ENCODE measurements at regions not wholly inside any gene's neighbourhood (a gene's known extent, or its start where the extent isn't known, plus 50 kb on each side); places are given as distances from the start of the nearest gene placed in this dataset.

- H2AFZ ChIP-seq (replicated peaks) = no peak overlapping the region
Measured at GRCh38 chr11:121793916-121794315, 322.1 kb downstream of the BLID start.

GRCh38 chr11:121793291-121793690 is 322.7 kb downstream of the BLID start:
- no peak overlapping the region for H3K4me2 ChIP-seq
- H3K27ac Mint-ChIP-seq = no peak overlapping the region
- no peak overlapping the region for H3K27ac ChIP-seq
- no peaks in the 10 kb centered on the region for H4K20me1 ChIP-seq (ENCODE audit: low read depth)
- H3K27me3 Mint-ChIP-seq (ENCODE audit: insufficient read depth, low read depth) = no peaks in the 10 kb centered on the region
- no peaks in the 10 kb centered on the region for H3K4me1 ChIP-seq
- no peaks in the 10 kb centered on the region for H3K36me3 Mint-ChIP-seq
- H3F3A ChIP-seq (ENCODE audit: low read depth) = no peaks in the 10 kb centered on the region
- H3K4me3 Mint-ChIP-seq = no peak overlapping the region
- no peak for TF ChIP-seq EZH2 (IDR thresholded peaks at IDR 0.05)
- no peak for DNase-seq (ENCODE audit: low spot score)
- peaks cover 9% of the 10 kb centered on the region for H3K9me3 Mint-ChIP-seq
- H3K79me2 ChIP-seq (ENCODE audit: low read depth) = no peaks in the 10 kb centered on the region
- no peak overlapping the region for H2AFZ ChIP-seq (replicated peaks)
- H3K4me1 Mint-ChIP-seq = peaks cover 3% of the 10 kb centered on the region
- no peaks in the 10 kb centered on the region for H3K27me3 ChIP-seq
- no peaks in the 10 kb centered on the region for H3K36me3 ChIP-seq
- no peaks in the 10 kb centered on the region for H3K9me3 ChIP-seq (ENCODE audit: low read depth)
- no peak overlapping the region for H3K9ac ChIP-seq
- H3K4me3 ChIP-seq = no peak overlapping the region

More at GRCh38 chr11:121793916-121794315, 322.1 kb downstream of the BLID start:
- H3F3A ChIP-seq (ENCODE audit: low read depth) = no peaks in the 10 kb centered on the region
- H3K4me2 ChIP-seq = no peak overlapping the region
- H3K4me3 ChIP-seq = no peak overlapping the region
- H3K27me3 Mint-ChIP-seq (ENCODE audit: insufficient read depth, low read depth) = no peaks in the 10 kb centered on the region
- no peaks in the 10 kb centered on the region for H3K4me1 ChIP-seq
- H3K4me1 Mint-ChIP-seq = peaks cover 3% of the 10 kb centered on the region
- H3K36me3 ChIP-seq = no peaks in the 10 kb centered on the region
- no peak overlapping the region for H3K4me3 Mint-ChIP-seq
- H3K36me3 Mint-ChIP-seq = no peaks in the 10 kb centered on the region
- TF ChIP-seq EZH2phosphoT487 (IDR thresholded peaks at IDR 0.05) (no peak), EZH2 (IDR thresholded peaks at IDR 0.05) (no peak), CTCF (IDR thresholded peaks at IDR 0.05) (no peak)
- H3K79me2 ChIP-seq (ENCODE audit: low read depth) = no peaks in the 10 kb centered on the region
- peaks cover 12% of the 10 kb centered on the region for H3K9me3 Mint-ChIP-seq
- no peak overlapping the region for H3K9ac ChIP-seq
- no peak overlapping the region for H3K27ac Mint-ChIP-seq
- DNase-seq (ENCODE audit: low spot score) = no peak
- H3K27ac ChIP-seq = no peak overlapping the region
- H3K9me3 ChIP-seq (ENCODE audit: low read depth) = no peaks in the 10 kb centered on the region
- H3K27me3 ChIP-seq = no peaks in the 10 kb centered on the region
- H4K20me1 ChIP-seq (ENCODE audit: low read depth) = no peaks in the 10 kb centered on the region

GRCh38 chr11:121792185-121792584 is 323.8 kb downstream of the BLID start:
- H3K9ac ChIP-seq = no peak overlapping the region
- TF ChIP-seq EZH2phosphoT487 (IDR thresholded peaks at IDR 0.05) = no peak
- TF ChIP-seq EZH2 (IDR thresholded peaks at IDR 0.05) = no peak
- TF ChIP-seq CTCF (IDR thresholded peaks at IDR 0.05) = no peak

GRCh38 chr11:121790430-121790829 is 325.6 kb downstream of the BLID start:
- no peaks in the 10 kb centered on the region for H3K4me1 ChIP-seq
- Mint-ChIP-seq H3K36me3 (no peaks in the 10 kb centered on the region), H3K4me1 (peaks cover 3% of the 10 kb centered on the region), H3K27ac (no peak overlapping the region), H3K27me3 (ENCODE audit: insufficient read depth, low read depth) (peaks cover 4% of the 10 kb centered on the region), H3K4me3 (no peak overlapping the region), H3K9me3 (peaks cover 19% of the 10 kb centered on the region)
- H3K79me2 ChIP-seq (ENCODE audit: low read depth) = no peaks in the 10 kb centered on the region
- no peak overlapping the region for H3K4me3 ChIP-seq
- no peaks in the 10 kb centered on the region for H3K27me3 ChIP-seq
- H3F3A ChIP-seq (ENCODE audit: low read depth) = no peaks in the 10 kb centered on the region
- no peak overlapping the region for H3K9ac ChIP-seq
- no peaks in the 10 kb centered on the region for H3K9me3 ChIP-seq (ENCODE audit: low read depth)
- H2AFZ ChIP-seq (replicated peaks) = no peak overlapping the region
- H4K20me1 ChIP-seq (ENCODE audit: low read depth) = no peaks in the 10 kb centered on the region
- H3K27ac ChIP-seq = no peak overlapping the region
- DNase-seq (ENCODE audit: low spot score) = no peak
- no peaks in the 10 kb centered on the region for H3K36me3 ChIP-seq
- TF ChIP-seq EZH2phosphoT487 (IDR thresholded peaks at IDR 0.05) = no peak
- TF ChIP-seq EZH2 (IDR thresholded peaks at IDR 0.05) = no peak
- TF ChIP-seq CTCF (IDR thresholded peaks at IDR 0.05) = no peak
- H3K4me2 ChIP-seq = no peak overlapping the region

More at GRCh38 chr11:121792185-121792584, 323.8 kb downstream of the BLID start:
- no peak overlapping the region for H3K4me3 ChIP-seq
- H3F3A ChIP-seq (ENCODE audit: low read depth) = no peaks in the 10 kb centered on the region
- no peaks in the 10 kb centered on the region for H3K4me1 ChIP-seq
- H3K4me2 ChIP-seq = no peak overlapping the region
- no peaks in the 10 kb centered on the region for H3K79me2 ChIP-seq (ENCODE audit: low read depth)
- Mint-ChIP-seq H3K36me3 (no peaks in the 10 kb centered on the region), H3K27ac (no peak overlapping the region), H3K4me1 (peaks cover 3% of the 10 kb centered on the region), H3K27me3 (ENCODE audit: insufficient read depth, low read depth) (peaks cover 2% of the 10 kb centered on the region), H3K9me3 (peaks cover 10% of the 10 kb centered on the region), H3K4me3 (no peak overlapping the region)
- H3K27ac ChIP-seq = no peak overlapping the region
- H2AFZ ChIP-seq (replicated peaks) = no peak overlapping the region
- H3K27me3 ChIP-seq = no peaks in the 10 kb centered on the region
- H4K20me1 ChIP-seq (ENCODE audit: low read depth) = no peaks in the 10 kb centered on the region
- H3K36me3 ChIP-seq = no peaks in the 10 kb centered on the region
- H3K9me3 ChIP-seq (ENCODE audit: low read depth) = no peaks in the 10 kb centered on the region
- no peak for DNase-seq (ENCODE audit: low spot score)
